SK-N-SH treated with all-trans-retinoic acid at 6 μM for 48 hours (cell line): ENCODE measurements at regions not wholly inside any gene's neighbourhood (a gene's known extent, or its start where the extent isn't known, plus 50 kb on each side); places are given as distances from the start of the nearest gene placed in this dataset.

Source experiments
- ATAC-seq: fragments of 200-7000 bp; cut with Tn5 transposase; 3 replicates; pipeline ENCODE4 v1.9.1; 2020; ENCODE audit warnings: mild to moderate bottlenecking, moderate library complexity
- ARNTL ChIP-seq: fragments of 450-650 bp; formaldehyde crosslinking; IDR thresholded peaks from 2 replicates; pipeline ENCODE4 v1.5.0; 2020; ENCODE audit warnings: low read depth, mild to moderate bottlenecking, moderate library complexity, borderline replicate concordance
- BACH2 ChIP-seq: fragments of 250-450 bp; sonication (Bioruptor Pico); IDR thresholded peaks from 2 replicates; pipeline ENCODE4 v1.9.0; 2021; ENCODE audit warnings: mild to moderate bottlenecking, borderline replicate concordance
- CSDC2 ChIP-seq: fragments of 250-450 bp; sonication (Bioruptor Pico); IDR thresholded peaks from 2 replicates; pipeline ENCODE4 v1.5.0; 2020; ENCODE audit warnings: mild to moderate bottlenecking, moderate library complexity
- ESRRG ChIP-seq: fragments of 250-450 bp; sonication (Bioruptor Pico); IDR thresholded peaks from 2 replicates; pipeline ENCODE4 v1.6.1; 2021; ENCODE audit warnings: mild to moderate bottlenecking
- GLIS3 ChIP-seq: fragments of 250-450 bp; sonication (Bioruptor Pico); IDR thresholded peaks from 2 replicates; pipeline ENCODE4 v1.5.0; 2020; ENCODE audit warnings: mild to moderate bottlenecking, moderate library complexity
- ISL1 ChIP-seq: fragments of 250-450 bp; sonication (Bioruptor Pico); IDR thresholded peaks from 2 replicates; pipeline ENCODE4 v2.1.2; 2022; ENCODE audit warnings: mild to moderate bottlenecking, moderate library complexity
- OSR1 ChIP-seq: fragments of 250-450 bp; sonication (Bioruptor Pico); IDR thresholded peaks from 2 replicates; pipeline ENCODE4 v1.8.0; 2022; ENCODE audit warnings: moderate library complexity, mild to moderate bottlenecking, inconsistent platforms
- PATZ1 ChIP-seq: fragments of 250-450 bp; sonication (Bioruptor Pico); IDR thresholded peaks from 2 replicates; pipeline ENCODE4 v1.8.0; 2020; ENCODE audit warnings: mild to moderate bottlenecking, moderate library complexity, borderline replicate concordance
- PPARA ChIP-seq: fragments of 250-450 bp; sonication (Bioruptor Pico); IDR thresholded peaks from 2 replicates; pipeline ENCODE4 v1.5.0; 2020; ENCODE audit warnings: mild to moderate bottlenecking, borderline replicate concordance
- RARB ChIP-seq: fragments of 250-450 bp; sonication (Bioruptor Pico); IDR thresholded peaks from 2 replicates; pipeline ENCODE4 v1.8.0; 2021; ENCODE audit warnings: mild to moderate bottlenecking, moderate library complexity
- SNAI2 ChIP-seq: fragments of 250-450 bp; sonication (Bioruptor Pico); IDR thresholded peaks from 2 replicates; pipeline ENCODE4 v1.5.0; 2020; ENCODE audit warnings: mild to moderate bottlenecking, moderate library complexity
- TCF4 ChIP-seq: fragments of 250-450 bp; sonication (Bioruptor Pico); IDR thresholded peaks from 2 replicates; pipeline ENCODE4 v1.8.0; 2021; ENCODE audit warnings: mild to moderate bottlenecking, moderate library complexity, borderline replicate concordance
- TOX ChIP-seq: fragments of 250-450 bp; sonication (Bioruptor Pico); IDR thresholded peaks from 2 replicates; pipeline ENCODE4 v1.8.0; 2021; ENCODE audit warnings: mild to moderate bottlenecking, moderate library complexity, borderline replicate concordance
- ZC3H10 ChIP-seq: fragments of 250-450 bp; sonication (Bioruptor Pico); IDR thresholded peaks from 2 replicates; pipeline ENCODE4 v1.5.1; 2021; ENCODE audit warnings: mild to moderate bottlenecking, moderate library complexity
- ZFP3 ChIP-seq: fragments of 250-450 bp; sonication (Bioruptor Pico); IDR thresholded peaks from 2 replicates; pipeline ENCODE4 v1.5.0; 2020; ENCODE audit warnings: mild to moderate bottlenecking, moderate library complexity
- ZFP30 ChIP-seq: fragments of 450-650 bp; formaldehyde crosslinking; IDR thresholded peaks from 2 replicates; pipeline ENCODE4 v1.5.0; 2022; ENCODE audit warnings: mild to moderate bottlenecking, moderate library complexity
- ZNF70 ChIP-seq: fragments of 450-650 bp; formaldehyde crosslinking; IDR thresholded peaks from 2 replicates; pipeline ENCODE4 v1.5.0; 2020; ENCODE audit warnings: mild to moderate bottlenecking, moderate library complexity
- ZNF8 ChIP-seq: fragments of 450-650 bp; formaldehyde crosslinking; IDR thresholded peaks from 2 replicates; pipeline ENCODE4 v1.5.0; 2020; ENCODE audit warnings: mild to moderate bottlenecking, moderate library complexity
- TF ChIP-seq, protein P1 (sequence below): fragments of 250-450 bp; sonication (Bioruptor Pico); IDR thresholded peaks from 2 replicates; pipeline ENCODE4 v1.5.1; 2020; ENCODE audit warnings: low read depth, mild to moderate bottlenecking, moderate library complexity
- TF ChIP-seq, protein P2 (sequence below): fragments of 250-450 bp; sonication (Bioruptor Pico); IDR thresholded peaks from 2 replicates; pipeline ENCODE4 v1.5.0; 2020; ENCODE audit warnings: mild to moderate bottlenecking, moderate library complexity
- TF ChIP-seq, protein P3 (sequence below): fragments of 250-450 bp; sonication (Bioruptor Pico); IDR thresholded peaks from 2 replicates; pipeline ENCODE4 v1.8.0; 2021; ENCODE audit warnings: low read depth, mild to moderate bottlenecking, moderate library complexity, borderline replicate concordance
- TF ChIP-seq, protein P4 (sequence below): fragments of 250-450 bp; sonication (Bioruptor Pico); IDR thresholded peaks from 2 replicates; pipeline ENCODE4 v1.5.1; 2021; ENCODE audit warnings: mild to moderate bottlenecking, moderate library complexity

GRCh38 chr4:128371001-128371777, 83.6 kb upstream of the PGRMC2 start:
- no peak for TF ChIP-seq TCF4 (CRISPR knock-in tag)
- TF ChIP-seq SNAI2, result no peak
- TF ChIP-seq, protein P1, sequence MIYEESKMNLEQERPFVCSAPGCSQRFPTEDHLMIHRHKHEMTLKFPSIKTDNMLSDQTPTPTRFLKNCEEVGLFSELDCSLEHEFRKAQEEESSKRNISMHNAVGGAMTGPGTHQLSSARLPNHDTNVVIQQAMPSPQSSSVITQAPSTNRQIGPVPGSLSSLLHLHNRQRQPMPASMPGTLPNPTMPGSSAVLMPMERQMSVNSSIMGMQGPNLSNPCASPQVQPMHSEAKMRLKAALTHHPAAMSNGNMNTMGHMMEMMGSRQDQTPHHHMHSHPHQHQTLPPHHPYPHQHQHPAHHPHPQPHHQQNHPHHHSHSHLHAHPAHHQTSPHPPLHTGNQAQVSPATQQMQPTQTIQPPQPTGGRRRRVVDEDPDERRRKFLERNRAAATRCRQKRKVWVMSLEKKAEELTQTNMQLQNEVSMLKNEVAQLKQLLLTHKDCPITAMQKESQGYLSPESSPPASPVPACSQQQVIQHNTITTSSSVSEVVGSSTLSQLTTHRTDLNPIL (CRISPR knock-in tag), result no peak
- no peak for TF ChIP-seq ZFP3 (CRISPR knock-in tag)
- TF ChIP-seq ZFP30 (CRISPR knock-in tag), result no peak
- TF ChIP-seq, protein P2, sequence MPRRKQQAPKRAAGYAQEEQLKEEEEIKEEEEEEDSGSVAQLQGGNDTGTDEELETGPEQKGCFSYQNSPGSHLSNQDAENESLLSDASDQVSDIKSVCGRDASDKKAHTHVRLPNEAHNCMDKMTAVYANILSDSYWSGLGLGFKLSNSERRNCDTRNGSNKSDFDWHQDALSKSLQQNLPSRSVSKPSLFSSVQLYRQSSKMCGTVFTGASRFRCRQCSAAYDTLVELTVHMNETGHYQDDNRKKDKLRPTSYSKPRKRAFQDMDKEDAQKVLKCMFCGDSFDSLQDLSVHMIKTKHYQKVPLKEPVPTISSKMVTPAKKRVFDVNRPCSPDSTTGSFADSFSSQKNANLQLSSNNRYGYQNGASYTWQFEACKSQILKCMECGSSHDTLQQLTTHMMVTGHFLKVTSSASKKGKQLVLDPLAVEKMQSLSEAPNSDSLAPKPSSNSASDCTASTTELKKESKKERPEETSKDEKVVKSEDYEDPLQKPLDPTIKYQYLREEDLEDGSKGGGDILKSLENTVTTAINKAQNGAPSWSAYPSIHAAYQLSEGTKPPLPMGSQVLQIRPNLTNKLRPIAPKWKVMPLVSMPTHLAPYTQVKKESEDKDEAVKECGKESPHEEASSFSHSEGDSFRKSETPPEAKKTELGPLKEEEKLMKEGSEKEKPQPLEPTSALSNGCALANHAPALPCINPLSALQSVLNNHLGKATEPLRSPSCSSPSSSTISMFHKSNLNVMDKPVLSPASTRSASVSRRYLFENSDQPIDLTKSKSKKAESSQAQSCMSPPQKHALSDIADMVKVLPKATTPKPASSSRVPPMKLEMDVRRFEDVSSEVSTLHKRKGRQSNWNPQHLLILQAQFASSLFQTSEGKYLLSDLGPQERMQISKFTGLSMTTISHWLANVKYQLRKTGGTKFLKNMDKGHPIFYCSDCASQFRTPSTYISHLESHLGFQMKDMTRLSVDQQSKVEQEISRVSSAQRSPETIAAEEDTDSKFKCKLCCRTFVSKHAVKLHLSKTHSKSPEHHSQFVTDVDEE, result no peak
- TF ChIP-seq BACH2 (CRISPR knock-in tag), result no peak
- no peak for TF ChIP-seq PPARA
- TF ChIP-seq ZC3H10 (CRISPR knock-in tag), result no peak
- TF ChIP-seq, protein P3, sequence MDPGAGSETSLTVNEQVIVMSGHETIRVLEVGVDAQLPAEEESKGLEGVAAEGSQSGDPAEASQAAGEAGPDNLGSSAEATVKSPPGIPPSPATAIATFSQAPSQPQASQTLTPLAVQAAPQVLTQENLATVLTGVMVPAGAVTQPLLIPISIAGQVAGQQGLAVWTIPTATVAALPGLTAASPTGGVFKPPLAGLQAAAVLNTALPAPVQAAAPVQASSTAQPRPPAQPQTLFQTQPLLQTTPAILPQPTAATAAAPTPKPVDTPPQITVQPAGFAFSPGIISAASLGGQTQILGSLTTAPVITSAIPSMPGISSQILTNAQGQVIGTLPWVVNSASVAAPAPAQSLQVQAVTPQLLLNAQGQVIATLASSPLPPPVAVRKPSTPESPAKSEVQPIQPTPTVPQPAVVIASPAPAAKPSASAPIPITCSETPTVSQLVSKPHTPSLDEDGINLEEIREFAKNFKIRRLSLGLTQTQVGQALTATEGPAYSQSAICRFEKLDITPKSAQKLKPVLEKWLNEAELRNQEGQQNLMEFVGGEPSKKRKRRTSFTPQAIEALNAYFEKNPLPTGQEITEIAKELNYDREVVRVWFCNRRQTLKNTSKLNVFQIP, result no peak
- TF ChIP-seq, protein P4, sequence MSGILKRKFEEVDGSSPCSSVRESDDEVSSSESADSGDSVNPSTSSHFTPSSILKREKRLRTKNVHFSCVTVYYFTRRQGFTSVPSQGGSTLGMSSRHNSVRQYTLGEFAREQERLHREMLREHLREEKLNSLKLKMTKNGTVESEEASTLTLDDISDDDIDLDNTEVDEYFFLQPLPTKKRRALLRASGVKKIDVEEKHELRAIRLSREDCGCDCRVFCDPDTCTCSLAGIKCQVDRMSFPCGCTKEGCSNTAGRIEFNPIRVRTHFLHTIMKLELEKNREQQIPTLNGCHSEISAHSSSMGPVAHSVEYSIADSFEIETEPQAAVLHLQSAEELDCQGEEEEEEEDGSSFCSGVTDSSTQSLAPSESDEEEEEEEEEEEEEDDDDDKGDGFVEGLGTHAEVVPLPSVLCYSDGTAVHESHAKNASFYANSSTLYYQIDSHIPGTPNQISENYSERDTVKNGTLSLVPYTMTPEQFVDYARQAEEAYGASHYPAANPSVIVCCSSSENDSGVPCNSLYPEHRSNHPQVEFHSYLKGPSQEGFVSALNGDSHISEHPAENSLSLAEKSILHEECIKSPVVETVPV (CRISPR knock-in tag), result no peak
- peak; percentile 27; the same call in 2 of the 3 replicates for ATAC-seq

DNA sequence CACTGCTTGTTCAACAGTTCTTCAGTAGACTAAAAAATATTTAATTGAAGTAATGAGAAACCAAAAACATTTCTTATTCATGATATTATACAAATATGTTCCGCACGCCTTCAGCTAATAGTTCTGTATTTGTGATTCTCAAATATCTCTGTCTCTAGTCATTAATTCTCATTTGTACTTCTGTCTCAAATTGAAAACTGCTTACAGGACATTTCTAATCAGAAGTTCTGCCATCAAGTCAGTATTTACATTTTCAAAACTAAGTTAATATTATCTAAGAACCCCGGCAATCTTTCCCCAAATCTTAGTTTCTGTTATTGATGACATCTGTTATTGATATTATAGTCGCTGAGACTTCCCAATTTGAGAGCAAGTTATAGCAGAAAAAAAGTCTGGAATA, 78.6 kb upstream of the PGRMC2 start:
- TF ChIP-seq TOX (CRISPR knock-in tag), result no peak
- no peak for TF ChIP-seq ZFP30 (CRISPR knock-in tag)
- TF ChIP-seq ZNF70 (CRISPR knock-in tag), result no peak
- TF ChIP-seq CSDC2, result no peak
- TF ChIP-seq ZC3H10 (CRISPR knock-in tag), result no peak
- TF ChIP-seq, protein P1 (CRISPR knock-in tag), result no peak
- TF ChIP-seq TCF4 (CRISPR knock-in tag), result no peak
- no peak for TF ChIP-seq OSR1 (CRISPR knock-in tag)
- no peak for TF ChIP-seq ARNTL
- TF ChIP-seq ISL1 (CRISPR knock-in tag), result no peak
- TF ChIP-seq ESRRG (CRISPR knock-in tag), result no peak
- no peak for TF ChIP-seq GLIS3 (CRISPR knock-in tag)
- no peak for TF ChIP-seq ZFP3 (CRISPR knock-in tag)
- TF ChIP-seq PPARA, result no peak
- TF ChIP-seq, protein P2, result no peak
- no peak for TF ChIP-seq RARB
- no peak for TF ChIP-seq ZNF8
- TF ChIP-seq PATZ1, result no peak
- ATAC-seq, result no peak
